ENCODE measurements at regions not wholly inside any gene's neighbourhood (a gene's known extent, or its start where the extent isn't known, plus 50 kb on each side); places are given as distances from the start of the nearest gene placed in this dataset.

- DNase-seq (ENCODE audit: low read depth) = no peak
Measured at GRCh38 chr1:223048026-223048425, 95.0 kb downstream of the TLR5 start.

- DNase-seq (ENCODE audit: low read depth) = no peak
Measured at GRCh38 chr1:223052462-223052861, 90.6 kb downstream of the TLR5 start.

GRCh38 chr1:223052931-223053330 lies 90.1 kb downstream of the TLR5 start:
- no peak for DNase-seq (ENCODE audit: low read depth)

- DNase-seq (ENCODE audit: low read depth) = no peak
Measured at GRCh38 chr1:223056802-223057201, 86.2 kb downstream of the TLR5 start.

GRCh38 chr1:223057569-223058093 lies 85.4 kb downstream of the TLR5 start:
- DNase-seq (ENCODE audit: low read depth) = no peak

Measured in GM04504 (cell line).